GM21737 (cell line): ENCODE measurements at regions not wholly inside any gene's neighbourhood (a gene's known extent, or its start where the extent isn't known, plus 50 kb on each side); places are given as distances from the start of the nearest gene placed in this dataset.
A peak's percentile ranks its signal among the peaks of the same experiment; 100 is the strongest.

Source experiments
- ATAC-seq: cut with Tn5 transposase; IDR thresholded peaks from one replicate; pipeline ENCODE4 v1.9.1; 2021; ENCODE audit warnings: mild to moderate bottlenecking, moderate library complexity; ENCODE audit not compliant: unreplicated experiment

DNA sequence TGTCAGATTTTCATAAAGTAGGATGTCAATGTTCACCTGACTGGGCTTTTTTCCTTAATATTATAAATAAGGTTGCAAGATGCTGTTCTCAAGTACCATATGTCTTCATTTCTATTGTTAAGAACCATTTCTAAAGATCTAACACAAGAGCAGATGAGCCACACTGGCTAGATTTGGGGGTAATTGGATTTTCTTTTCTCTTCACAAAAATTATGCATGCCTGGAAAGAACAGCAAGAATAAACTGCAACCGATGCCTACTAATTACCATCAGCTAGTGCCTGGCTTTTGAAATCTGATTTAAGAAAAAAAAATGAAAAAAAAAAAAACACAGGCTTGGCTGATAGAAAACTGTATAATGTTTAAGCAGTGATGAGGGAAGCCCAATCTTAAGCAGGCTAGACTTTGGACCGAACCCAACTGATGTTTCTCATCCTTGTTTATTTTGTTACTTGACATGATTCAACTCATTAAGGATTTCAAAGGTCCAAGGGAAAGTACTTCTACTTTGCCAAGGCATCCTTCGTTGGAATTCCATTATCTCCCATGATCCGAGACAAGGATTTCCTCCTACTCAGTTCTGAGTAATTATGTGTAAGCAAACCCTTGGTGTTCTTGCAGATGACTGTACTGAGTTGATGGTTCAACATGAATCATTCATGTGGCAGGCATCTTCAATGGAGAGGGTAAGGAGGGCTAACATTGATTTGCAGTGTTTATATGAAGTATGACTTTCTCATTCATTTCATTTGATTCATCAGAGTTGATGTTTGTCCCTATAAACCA, 300.5 kb downstream of the SPRY2 start:
- ATAC-seq, result no peak

DNA sequence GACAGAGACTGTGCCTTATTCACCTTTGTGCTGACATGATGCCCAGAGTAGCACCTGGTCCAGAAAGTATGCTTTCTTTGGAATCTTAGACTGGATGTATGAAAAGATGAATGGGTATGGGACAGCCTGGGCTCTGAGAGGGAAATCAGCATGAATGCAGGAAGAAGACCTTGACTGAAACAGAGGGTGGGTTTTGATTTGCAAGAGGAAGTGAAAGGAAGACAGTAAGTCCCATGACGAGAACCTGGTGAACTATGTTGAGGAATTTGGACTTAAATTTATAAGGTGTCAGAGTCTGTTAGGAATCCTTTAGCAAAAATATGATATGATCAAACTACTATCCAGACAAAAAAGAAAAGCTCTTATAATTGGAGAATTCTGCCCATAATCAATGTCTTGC, 301.9 kb downstream of the SPRY2 start:
- ATAC-seq, result peak; percentile 49

DNA sequence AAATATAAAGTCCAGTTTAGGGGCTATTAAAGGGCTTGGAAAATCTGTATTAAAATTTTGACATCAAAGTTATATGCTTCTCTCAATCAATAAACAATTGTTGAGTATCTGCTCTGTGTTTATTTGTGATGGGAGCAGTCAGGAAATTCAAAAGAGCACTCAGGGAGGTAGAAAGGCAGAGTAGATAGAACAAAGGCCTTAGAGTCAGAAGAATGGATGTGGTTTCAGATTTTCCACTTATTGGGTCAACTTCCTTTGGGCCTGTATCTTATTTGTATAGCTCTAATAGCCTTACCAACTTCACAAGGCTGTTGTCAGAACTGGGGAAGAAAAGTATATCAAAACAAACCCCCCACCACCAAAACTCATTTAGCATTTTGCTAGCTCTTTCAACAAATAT, 302.6 kb downstream of the SPRY2 start:
- no peak for ATAC-seq

DNA sequence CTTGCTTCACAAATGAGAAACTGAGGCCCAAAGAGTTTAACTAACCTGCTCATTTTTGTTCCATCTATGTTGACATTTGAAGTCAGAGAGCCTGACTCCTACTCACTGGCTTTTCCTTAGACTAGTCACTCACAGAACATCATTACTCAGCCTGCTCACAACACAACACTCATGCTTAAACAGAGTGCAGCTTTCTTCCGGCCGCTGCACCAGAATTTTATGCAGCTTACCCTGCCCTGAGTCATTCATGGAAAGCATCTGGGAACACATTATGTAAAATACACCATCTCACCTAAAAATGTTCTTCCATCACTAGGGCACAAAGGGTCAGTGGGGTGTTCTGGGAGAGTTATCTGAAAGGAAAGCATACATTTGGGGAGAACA, 303.4 kb downstream of the SPRY2 start:
- ATAC-seq, result no peak

DNA sequence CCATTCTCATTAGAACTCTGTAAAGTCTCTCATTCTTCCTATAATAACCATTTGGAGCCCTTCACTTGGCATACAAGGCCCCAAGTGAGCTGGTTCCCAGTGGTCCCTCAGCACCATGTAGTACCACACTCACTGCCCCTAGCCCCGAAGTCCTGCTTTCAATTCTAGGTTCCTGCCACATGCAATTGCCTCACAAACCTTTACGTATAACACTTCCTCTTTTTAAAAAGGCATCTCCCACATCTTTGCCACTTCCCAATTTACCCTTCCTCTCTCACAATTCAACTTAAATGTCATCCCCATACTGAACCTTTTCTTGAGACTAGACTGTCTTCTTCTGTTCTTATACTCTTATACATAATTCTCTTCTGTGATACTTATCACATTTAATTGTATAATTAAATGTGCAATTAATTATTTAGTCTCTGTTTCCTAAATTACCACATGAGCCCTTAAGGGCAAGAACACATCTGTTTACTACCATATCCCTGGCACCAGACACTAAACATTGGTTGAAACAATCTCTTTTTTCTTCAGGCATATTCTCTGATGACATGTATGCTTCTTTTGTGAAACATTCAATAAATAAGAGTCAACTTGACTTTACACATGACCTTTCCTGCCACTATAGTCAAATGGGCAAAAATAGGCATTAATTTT, 304.0 kb downstream of the SPRY2 start:
- ATAC-seq, result peak; percentile 73

DNA sequence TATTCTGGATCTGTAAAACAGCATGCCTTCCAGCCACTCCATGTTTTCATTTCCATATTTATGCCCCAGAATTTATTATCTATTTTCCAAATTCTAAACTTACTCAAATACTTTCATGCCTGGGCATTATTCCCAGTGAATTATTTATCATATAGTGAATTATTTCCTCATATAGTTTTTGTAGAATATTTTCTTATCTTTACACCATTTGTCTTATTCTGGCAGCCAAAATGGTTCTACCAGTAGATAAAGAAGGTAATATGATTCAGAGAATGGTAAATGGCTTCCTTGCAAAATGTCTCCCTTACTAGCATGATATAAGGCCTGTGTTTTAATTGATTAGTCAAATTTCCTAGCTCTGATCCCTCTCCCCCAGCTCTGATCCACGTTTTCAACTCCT, 305.8 kb downstream of the SPRY2 start:
- ATAC-seq, result no peak

DNA sequence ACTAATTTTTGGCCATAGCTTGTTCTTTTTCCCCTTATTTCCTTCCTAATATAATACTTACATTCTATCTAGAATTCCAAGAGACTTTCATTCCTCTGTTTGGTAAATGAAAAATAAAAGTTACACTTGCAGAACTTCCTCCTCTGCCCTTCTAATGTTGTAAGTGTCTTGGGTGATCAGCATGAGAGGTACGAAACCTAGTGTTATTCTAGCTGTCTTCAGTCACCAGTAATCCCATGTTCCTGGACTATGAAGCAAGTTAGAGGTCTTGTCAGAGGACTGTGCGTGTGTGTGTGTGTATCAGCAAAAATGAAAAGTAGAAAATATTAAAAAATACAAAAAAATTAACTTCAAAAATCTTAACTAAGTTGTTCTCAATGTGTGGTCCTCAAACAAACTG, 307.0 kb downstream of the SPRY2 start:
- no peak for ATAC-seq

DNA sequence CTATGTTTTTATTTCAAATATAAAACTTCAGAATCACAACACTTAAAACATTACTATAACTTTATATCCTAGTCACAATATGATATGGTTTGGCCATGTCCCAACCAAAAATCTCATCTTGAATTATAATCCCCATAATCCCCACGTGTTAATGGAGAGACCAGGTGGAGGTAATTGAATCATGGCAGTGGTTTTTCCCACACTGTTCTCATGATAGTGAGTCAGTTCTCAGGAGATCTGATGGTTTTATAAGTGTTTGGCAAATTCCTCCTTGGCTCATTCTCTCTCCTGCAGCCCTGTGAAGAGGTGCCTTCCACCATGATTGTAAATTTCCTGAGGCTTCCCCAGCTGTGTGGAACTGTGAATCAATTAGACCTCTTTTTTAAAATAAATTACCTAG, 307.6 kb downstream of the SPRY2 start:
- no peak for ATAC-seq

DNA sequence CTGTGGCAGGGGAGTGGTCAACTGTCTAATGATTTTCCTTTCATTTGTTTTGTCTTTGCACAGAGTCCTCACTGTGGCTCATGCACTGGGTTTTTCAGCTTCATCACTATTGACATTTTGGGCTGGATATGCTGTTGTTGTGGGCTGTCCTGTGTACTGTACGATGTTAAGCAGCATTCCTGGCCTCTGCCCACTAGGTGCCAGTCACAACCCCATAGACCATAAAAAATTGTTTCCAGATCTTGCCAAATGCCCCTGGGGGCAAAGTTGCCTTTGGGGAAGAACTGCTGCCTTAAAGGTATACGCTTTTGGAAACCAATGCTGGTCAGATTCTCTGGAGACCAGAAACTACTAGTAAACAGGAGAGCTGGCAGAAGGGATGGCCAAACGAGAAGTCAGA, 310.4 kb downstream of the SPRY2 start:
- no peak for ATAC-seq

DNA sequence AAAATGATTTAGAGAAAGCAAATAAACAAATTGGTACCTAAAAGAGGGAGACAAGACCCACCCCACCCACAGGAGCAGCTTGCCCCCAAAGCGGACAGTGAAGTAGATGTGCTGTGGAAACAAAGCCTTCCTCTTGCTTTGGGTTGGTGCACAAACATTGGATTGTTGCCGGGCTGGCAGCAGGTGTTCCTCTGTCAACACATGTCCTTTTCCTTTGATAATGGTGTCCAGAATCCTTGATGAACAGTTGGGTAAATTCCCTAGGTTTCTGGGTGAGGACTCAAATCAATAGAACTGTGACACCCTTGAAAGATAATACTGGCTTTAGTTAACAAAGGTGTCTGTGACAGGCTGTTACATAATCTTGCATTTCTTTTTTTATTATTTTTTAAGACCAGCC, 311.8 kb downstream of the SPRY2 start:
- no peak for ATAC-seq

DNA sequence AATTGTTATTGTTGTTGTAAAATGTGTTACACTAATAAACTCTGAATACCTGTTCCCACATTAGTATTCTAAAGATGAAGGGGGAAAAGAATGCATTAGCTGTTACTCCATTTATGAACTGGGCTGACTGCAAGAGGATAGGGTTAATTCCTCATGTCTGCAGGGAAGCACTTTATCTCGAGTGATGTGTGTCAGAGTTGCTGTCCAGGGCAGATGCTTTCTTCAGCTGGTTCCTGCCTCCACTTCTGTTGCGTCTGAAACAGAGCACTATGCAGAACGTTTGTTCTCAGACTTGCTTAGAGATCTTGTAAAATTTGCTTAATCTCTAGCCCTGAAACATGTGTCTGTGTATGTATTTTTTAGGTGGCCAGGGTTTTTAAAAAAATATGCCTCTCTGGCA, 318.8 kb downstream of the SPRY2 start:
- ATAC-seq, result no peak

DNA sequence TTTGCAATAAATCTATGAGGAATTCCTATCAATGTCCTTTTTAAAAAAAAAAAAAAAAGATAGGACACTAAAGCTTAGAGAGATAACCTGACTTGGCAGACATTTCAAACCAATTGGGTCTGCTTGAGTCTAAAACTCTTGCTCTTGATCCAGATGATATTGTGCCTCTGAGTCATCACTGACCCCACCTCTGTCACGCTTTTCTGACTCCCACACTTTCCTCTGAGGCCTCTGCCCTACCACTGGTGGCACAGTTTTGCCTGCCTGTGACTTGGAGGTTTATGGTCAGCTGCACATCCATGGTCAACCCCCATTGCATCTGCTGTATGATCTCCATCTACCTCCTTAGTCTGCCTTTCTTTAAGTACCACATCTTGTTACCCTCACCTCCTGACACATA, 328.7 kb downstream of the SPRY2 start:
- ATAC-seq, result no peak

DNA sequence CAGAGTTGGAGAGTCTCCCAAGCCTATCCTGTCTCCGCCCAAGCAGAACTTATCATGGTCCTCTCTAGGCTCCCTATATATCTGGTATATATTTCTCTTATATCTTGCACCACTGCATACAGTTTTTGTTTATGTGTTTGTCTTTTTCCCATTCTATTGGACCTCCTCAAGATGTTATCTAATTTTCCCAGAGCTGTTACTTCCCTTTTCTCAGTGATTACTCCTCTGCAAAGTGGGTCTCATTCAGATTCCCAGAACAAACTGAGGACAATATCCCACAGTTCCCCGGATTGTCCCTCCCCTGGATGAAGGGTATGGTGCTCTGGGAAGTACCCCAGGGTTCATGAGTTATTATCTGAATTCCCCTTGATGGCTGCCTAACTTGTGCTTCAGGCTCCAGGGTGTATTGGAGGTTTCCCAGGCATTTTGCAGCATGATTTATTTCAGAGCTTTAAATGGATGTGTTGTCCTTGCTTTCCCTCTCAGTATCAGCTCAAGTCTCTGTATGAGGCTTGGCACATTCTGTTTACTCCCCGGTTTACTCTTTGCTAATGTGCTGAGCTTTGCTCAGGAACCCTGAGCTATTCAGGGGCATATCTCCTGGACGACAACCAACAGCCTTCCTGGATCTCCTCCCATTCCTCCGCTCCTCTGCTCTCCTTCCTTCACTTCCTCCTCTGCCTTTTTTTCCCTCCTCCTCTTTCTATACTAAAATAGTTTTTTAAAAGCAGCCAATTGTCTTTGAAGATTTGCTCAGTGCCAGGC, 329.3 kb downstream of the SPRY2 start:
- ATAC-seq, result no peak

DNA sequence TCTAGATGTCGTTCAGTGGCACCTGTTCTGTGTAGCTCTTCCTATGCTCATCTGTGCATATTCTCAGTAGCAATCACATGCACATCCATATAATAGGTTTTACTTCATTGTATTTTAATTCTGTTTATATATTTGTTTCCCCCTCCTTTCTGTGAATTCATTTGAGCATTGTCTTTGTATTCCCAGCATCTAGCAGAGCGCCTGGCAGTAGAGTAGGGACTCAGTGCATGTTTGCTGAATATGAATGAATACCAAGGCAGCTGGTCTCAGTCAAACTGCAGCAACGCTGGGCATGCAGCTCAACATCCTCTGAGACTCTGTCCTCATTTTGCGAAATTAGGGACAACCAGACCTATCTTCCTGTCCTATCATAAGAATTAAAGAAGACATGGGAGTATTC, 330.1 kb downstream of the SPRY2 start:
- no peak for ATAC-seq

DNA sequence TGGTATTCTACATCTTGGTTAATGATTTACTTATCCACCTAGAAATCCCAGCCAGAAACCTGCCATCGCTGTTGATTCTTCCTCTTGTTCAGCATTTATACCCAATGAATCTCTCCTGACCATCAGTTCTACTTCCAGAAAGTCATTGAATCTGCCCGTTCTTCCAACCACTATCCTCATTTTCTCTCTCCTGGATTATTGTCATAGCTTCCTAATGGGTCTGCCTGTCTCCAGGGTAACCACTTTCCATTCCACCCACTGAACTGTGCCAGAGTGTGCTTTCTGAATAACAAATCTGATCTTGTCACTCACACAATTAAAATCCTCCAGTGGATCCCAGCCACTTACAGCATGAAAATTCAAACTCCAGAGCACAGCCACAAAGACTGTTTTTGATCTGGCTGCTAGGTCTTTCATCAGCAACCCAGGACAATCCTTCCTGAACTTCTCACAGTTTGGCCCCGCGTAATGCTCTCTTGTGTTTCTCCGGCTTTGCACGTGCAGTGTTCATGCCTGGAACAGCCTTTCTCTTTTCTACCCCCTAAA, 330.6 kb downstream of the SPRY2 start:
- ATAC-seq, result no peak

DNA sequence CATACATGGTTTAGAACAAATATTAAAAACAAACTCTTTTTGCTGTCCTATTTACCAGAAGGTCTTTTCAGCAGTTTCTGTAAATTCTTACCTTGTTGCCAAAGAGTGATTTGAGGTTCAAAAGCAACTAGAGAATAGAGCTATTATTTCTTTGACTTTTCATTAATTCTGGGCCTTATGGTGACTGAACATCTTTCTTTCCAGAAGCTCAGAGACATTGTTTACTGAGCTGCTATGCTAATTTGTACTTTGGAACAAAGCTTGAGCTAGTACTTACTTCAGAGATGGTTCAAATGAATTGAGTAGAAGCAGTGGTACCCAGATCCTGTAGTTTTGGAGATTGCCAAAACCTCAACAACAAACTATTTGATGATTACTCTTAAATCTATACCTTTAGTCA, 331.2 kb downstream of the SPRY2 start:
- ATAC-seq, result no peak

DNA sequence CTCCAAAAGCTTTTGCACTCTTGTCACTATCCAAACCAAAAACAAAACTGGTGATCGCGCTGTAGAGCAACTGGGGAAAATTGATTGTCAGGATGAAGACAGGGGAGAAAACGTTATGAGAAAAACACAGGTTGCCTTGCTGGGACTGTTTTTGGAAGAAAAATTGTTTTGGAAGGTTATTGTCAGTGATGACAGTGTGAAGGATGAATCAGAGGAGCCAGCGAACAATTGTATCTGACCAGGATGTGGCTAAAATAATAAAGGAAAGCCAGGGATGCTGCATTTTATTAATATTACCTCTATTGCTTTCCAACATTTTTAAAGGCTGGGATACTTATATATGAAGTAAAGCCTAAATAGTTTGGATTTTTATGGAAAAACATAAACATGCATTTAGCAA, 334.0 kb downstream of the SPRY2 start:
- no peak for ATAC-seq

DNA sequence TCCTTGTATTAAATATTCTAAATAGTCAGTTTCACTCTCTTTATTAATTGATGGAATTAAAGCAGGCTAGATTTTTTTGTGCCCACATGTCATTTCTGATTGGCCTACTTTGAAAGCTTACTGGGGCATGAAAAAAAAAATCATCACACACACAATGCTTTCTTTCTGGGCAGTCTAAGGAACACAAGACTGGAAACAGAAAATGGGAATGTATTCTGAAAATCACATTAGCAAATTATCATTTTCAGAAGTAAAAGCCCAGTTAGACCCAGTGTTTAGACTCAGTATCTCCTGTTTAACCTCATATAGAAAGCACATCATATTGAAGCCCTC, 339.4 kb downstream of the SPRY2 start:
- ATAC-seq, result no peak

DNA sequence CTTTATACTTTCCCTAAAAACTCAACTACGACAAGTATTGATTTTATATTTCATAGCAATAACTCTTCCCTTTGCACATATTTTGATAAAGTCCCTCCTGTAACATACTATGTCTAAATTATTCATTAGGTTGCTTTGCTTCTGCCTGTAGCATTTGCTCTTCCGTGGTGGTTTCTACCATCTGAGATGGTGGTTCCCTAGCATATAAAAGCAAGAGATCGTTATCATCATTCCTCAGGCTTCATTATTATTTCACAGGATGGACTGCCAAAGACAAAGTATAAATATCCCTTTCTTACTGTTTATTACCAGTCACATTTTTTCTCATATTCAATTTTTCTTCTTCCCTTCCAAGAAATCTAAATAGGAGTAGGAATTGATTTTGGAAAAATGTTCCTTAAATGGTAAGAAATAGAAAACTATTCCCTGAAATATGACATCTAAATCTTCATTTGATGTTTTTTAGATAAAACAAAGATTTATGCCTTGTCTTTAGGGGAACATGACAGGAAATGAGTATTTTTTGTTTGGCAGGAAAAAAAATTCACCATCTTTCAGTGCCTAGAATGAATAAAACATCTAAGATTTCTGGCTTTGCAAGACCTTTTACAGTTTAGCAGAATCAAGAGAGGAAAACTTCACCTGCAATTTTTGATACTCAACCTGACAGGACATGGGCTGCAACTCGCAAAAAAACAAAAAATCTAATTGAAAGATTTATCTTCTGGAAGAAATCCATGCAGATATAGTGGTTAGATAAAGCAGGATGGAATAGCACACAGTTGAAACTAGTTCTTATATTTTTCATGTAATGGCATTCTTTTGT, 340.0 kb downstream of the SPRY2 start:
- ATAC-seq, result no peak

DNA sequence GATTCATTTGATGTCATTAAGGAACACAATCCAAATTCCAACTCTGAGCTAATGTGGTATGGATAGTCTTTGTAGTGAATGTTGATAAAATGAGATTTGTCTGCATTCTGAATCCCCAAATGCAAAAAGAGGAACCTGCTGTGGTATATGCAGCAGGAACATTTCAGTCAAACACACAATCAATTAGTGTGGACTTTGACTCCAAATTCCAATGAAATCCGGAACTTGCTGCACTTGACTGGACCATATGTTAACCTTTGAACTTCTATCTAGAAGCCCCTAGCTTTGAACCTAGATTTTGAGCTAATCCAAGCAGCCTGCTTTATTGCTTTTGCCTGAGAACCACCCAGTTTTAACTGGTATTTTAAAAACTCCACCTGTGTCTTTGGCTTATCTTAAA, 341.3 kb downstream of the SPRY2 start:
- ATAC-seq, result no peak

DNA sequence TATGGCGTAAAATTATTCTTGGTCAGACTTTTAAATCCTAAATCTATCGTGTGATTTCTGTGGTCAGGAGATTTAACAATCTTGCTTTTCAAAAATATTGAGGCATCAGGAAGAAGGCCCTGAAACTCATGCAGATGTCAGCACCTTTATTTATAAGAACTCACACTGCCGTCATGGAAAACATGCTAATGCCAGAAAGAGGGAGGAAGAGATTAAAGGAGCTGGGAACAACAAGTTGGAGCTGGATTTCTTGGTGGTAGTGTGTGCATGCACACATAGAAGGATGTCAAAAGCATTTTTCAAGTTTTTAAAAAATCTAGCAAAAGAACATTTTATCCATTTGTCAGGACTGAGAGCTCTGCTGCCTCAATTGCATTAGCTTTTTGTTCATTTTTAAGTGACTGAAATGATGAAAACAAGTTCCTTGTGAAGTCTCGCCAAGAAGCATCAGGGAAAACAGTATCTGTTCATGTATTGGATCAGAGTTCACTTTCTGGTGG, 342.5 kb downstream of the SPRY2 start:
- ATAC-seq, result no peak
